PC-9 (cell line): ENCODE measurements at regions not wholly inside any gene's neighbourhood (a gene's known extent, or its start where the extent isn't known, plus 50 kb on each side); places are given as distances from the start of the nearest gene placed in this dataset.

ENCODE experiments used
- BruUV-seq: library from RNA; stranded (reverse); fragments of 400-500 nt; replicated peaks from 2 replicates; lab custom pipeline; 2021; lab: Mats Ljungman, UMichigan
- CTCF ChIA-PET: fragments of 300-600 bp; sonication (Branson Sonifier 250); formaldehyde crosslinking; loops from one replicate; lab custom pipeline; 2022; ENCODE audit warnings: antibody characterized with exemption; lab: Charles Lee
- POLR2A ChIA-PET: fragments of 300-600 bp; sonication (Branson Sonifier 250); formaldehyde crosslinking; loops from one replicate; lab custom pipeline; 2022; ENCODE audit warnings: antibody characterized with exemption; ENCODE audit not compliant: unreplicated experiment; lab: Charles Lee
- DNase-seq, 2 experiments: peaks; one replicate each; pipeline versions ENCODE4 v3.0.0 to v3.0.0-alpha.2; 2015 to 2022; ENCODE audit warnings: mixed read lengths in 1 of 2
- H2AFZ ChIP-seq: fragments of 200-600 bp; sonication (generic); 2 replicates; pipeline ENCODE4 v1.8.1; 2017; ENCODE audit warnings: antibody characterized with exemption
- H3F3A ChIP-seq: fragments of 200-600 bp; sonication (generic); 2 replicates; pipeline ENCODE4 v1.8.1; 2017; ENCODE audit warnings: antibody characterized with exemption, mild to moderate bottlenecking, low read depth; ENCODE audit not compliant: insufficient read depth
- H3K27ac ChIP-seq: fragments of 200-600 bp; sonication (generic); 2 replicates; pipeline ENCODE4 v1.6.1; 2016; ENCODE audit warnings: mixed run types
- H3K27me3 ChIP-seq: fragments of 200-600 bp; sonication (generic); 2 replicates; pipeline ENCODE4 v1.6.1; 2016; ENCODE audit warnings: low read depth, mixed run types; ENCODE audit not compliant: insufficient read depth
- H3K36me3 ChIP-seq: fragments of 200-600 bp; sonication (generic); 2 replicates; pipeline ENCODE4 v1.6.1; 2016; ENCODE audit warnings: low read depth, mixed run types
- H3K4me1 ChIP-seq: fragments of 200-600 bp; sonication (generic); replicated peaks from 2 replicates; pipeline ENCODE4 v1.6.1; 2016; ENCODE audit warnings: mixed run types; ENCODE audit not compliant: insufficient read depth
- H3K4me2 ChIP-seq: fragments of 200-600 bp; sonication (generic); 2 replicates; pipeline ENCODE4 v1.6.1; 2017; ENCODE audit warnings: mixed run types
- H3K4me3 ChIP-seq: fragments of 200-600 bp; sonication (generic); 2 replicates; pipeline ENCODE4 v1.6.1; 2016; ENCODE audit warnings: mixed run types
- H3K79me2 ChIP-seq: fragments of 200-600 bp; sonication (generic); 2 replicates; pipeline ENCODE4 v1.6.1; 2017; ENCODE audit warnings: low read depth, mixed run types
- H3K9me2 ChIP-seq: fragments of 200-600 bp; sonication (generic); 2 replicates; pipeline ENCODE4 v1.8.1; 2017; ENCODE audit warnings: mild to moderate bottlenecking; ENCODE audit not compliant: insufficient read depth
- H3K9me3 ChIP-seq: fragments of 200-600 bp; sonication (generic); 2 replicates; pipeline ENCODE4 v1.8.1; 2016; ENCODE audit warnings: low read depth; ENCODE audit not compliant: insufficient read depth
- H4K20me1 ChIP-seq: fragments of 200-600 bp; sonication (generic); 2 replicates; pipeline ENCODE4 v1.8.1; 2017; ENCODE audit not compliant: insufficient read depth
- EZH2 ChIP-seq: fragments of 200-600 bp; sonication (generic); IDR thresholded peaks from 2 replicates; pipeline ENCODE4 v1.8.0; 2017; ENCODE audit warnings: antibody characterized with exemption, low read depth
- intact Hi-C: fragments of 100-400 bp; cut with micrococcal nuclease; formaldehyde crosslinking; loops from one replicate; pipeline ENCODE4 v1.10.0; 2022; ENCODE audit not compliant: unreplicated experiment
- TF ChIP-seq, protein P1 (sequence below): fragments of 200-600 bp; sonication (generic); conservative IDR thresholded peaks from 2 replicates; pipeline ENCODE4 v1.6.1; 2017; ENCODE audit warnings: mixed run types, antibody characterized with exemption, mild to moderate bottlenecking, moderate library complexity

GRCh38 chrX:45372151-45372550 lies 171.5 kb upstream of the DIPK2B start:
- CTCF ChIA-PET: no interaction called here
- no peak for TF ChIP-seq EZH2
- TF ChIP-seq, protein P1, sequence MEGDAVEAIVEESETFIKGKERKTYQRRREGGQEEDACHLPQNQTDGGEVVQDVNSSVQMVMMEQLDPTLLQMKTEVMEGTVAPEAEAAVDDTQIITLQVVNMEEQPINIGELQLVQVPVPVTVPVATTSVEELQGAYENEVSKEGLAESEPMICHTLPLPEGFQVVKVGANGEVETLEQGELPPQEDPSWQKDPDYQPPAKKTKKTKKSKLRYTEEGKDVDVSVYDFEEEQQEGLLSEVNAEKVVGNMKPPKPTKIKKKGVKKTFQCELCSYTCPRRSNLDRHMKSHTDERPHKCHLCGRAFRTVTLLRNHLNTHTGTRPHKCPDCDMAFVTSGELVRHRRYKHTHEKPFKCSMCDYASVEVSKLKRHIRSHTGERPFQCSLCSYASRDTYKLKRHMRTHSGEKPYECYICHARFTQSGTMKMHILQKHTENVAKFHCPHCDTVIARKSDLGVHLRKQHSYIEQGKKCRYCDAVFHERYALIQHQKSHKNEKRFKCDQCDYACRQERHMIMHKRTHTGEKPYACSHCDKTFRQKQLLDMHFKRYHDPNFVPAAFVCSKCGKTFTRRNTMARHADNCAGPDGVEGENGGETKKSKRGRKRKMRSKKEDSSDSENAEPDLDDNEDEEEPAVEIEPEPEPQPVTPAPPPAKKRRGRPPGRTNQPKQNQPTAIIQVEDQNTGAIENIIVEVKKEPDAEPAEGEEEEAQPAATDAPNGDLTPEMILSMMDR: no peak
- H3K27me3 ChIP-seq: no peaks in the 10 kb centered on the region
- no peaks in the 10 kb centered on the region for H3K4me1 ChIP-seq
- H2AFZ ChIP-seq: no peak overlapping the region
- no TSS peak for BruUV-seq
- no peaks in the 10 kb centered on the region for H3K9me3 ChIP-seq
- H4K20me1 ChIP-seq: no peaks in the 10 kb centered on the region
- POLR2A ChIA-PET: no interaction called here
- no peaks in the 10 kb centered on the region for H3K9me2 ChIP-seq
- no peak overlapping the region for H3K27ac ChIP-seq
- intact Hi-C loops: no loop called here
- H3K4me2 ChIP-seq: no peak overlapping the region
- H3K4me3 ChIP-seq: no peak overlapping the region
- H3K36me3 ChIP-seq: no peaks in the 10 kb centered on the region
- no peak for DNase-seq
- no peaks in the 10 kb centered on the region for H3F3A ChIP-seq
- H3K79me2 ChIP-seq: no peaks in the 10 kb centered on the region

DNA sequence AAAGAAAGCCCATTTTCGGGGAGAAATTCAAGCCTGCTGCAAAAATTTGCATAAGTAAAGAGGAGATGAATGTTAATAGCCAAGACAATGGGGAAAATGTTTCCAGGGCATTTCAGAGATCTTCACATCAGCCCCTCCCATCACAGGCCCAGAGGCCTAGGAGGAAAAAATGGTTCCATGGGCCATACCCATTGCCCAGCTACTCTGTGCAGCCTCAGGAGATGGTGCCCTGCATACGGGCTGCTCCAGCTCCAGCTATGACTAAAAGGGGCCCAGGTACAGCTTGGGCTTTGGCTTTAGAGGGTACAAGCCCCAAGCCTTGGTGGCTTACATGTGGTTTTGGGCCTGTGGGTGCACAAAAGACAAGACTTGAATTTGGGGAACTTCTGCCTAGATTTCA lies 168.0 kb upstream of the DIPK2B start:
- intact Hi-C loops: no loop called here
- Histone ChIP-seq H3K9me2 (no peaks in the 10 kb centered on the region), H3K27me3 (no peaks in the 10 kb centered on the region), H3F3A (no peaks in the 10 kb centered on the region), H3K36me3 (no peaks in the 10 kb centered on the region), H3K9me3 (no peaks in the 10 kb centered on the region), H3K4me1 (no peaks in the 10 kb centered on the region), H2AFZ (no peak overlapping the region), H3K4me2 (no peak overlapping the region), H3K27ac (no peak overlapping the region), H3K4me3 (no peak overlapping the region), H4K20me1 (no peaks in the 10 kb centered on the region), H3K79me2 (no peaks in the 10 kb centered on the region)
- CTCF ChIA-PET: no interaction called here
- no peak for DNase-seq
- TF ChIP-seq, protein P1: no peak
- TF ChIP-seq EZH2: no peak
- POLR2A ChIA-PET: no interaction called here
- BruUV-seq: no TSS peak

GRCh38 chrX:45363596-45363995 lies 162.9 kb upstream of the DIPK2B start:
- H3K27me3 ChIP-seq: no peaks in the 10 kb centered on the region
- no peak for TF ChIP-seq EZH2
- TF ChIP-seq, protein P1: no peak
- no peak for DNase-seq
- no peaks in the 10 kb centered on the region for H3K9me2 ChIP-seq
- H3K27ac ChIP-seq: no peak overlapping the region
- CTCF ChIA-PET: no interaction called here
- no peaks in the 10 kb centered on the region for H4K20me1 ChIP-seq
- no peak overlapping the region for H3K4me2 ChIP-seq
- H3K79me2 ChIP-seq: no peaks in the 10 kb centered on the region
- intact Hi-C loops: no loop called here
- no peaks in the 10 kb centered on the region for H3K36me3 ChIP-seq
- no peak overlapping the region for H3K4me3 ChIP-seq
- POLR2A ChIA-PET: no interaction called here
- no peaks in the 10 kb centered on the region for H3K9me3 ChIP-seq
- H2AFZ ChIP-seq: no peak overlapping the region
- H3F3A ChIP-seq: no peaks in the 10 kb centered on the region
- no peaks in the 10 kb centered on the region for H3K4me1 ChIP-seq
- BruUV-seq: no TSS peak
